IMR-90 (cell line): ENCODE measurements at regions not wholly inside any gene's neighbourhood (a gene's known extent, or its start where the extent isn't known, plus 50 kb on each side); places are given as distances from the start of the nearest gene placed in this dataset.

ENCODE experiments used
- ATAC-seq: fragments of 200-7000 bp; cut with Tn5 transposase; 2 replicates; pipeline ENCODE4 v1.9.1; 2020; ENCODE audit warnings: low read depth, mild to moderate bottlenecking, moderate library complexity
- BruUV-seq: library from RNA; stranded (reverse); fragments of 400-500 nt; replicated peaks from 2 replicates; lab custom pipeline; 2021; lab: Mats Ljungman, UMichigan
- CTCF ChIA-PET: fragments of 300-600 bp; formaldehyde crosslinking; extraction: SDS; loops from one replicate; lab custom pipeline; 2021; ENCODE audit warnings: antibody characterized with exemption; lab: Yijun Ruan, JAX
- POLR2A ChIA-PET: fragments of 300-600 bp; sonication (Branson Sonifier 250); formaldehyde crosslinking; loops from one replicate; lab custom pipeline; 2022; ENCODE audit warnings: antibody characterized with exemption; ENCODE audit not compliant: unreplicated experiment; lab: Charles Lee
- DNase-seq: peaks from one replicate; pipeline ENCODE4 v3.0.0; 2013
- H2AFZ ChIP-seq: replicated peaks from 2 replicates; pipeline ENCODE3; 2013; ENCODE audit warnings: low read length, mild to moderate bottlenecking; ENCODE audit not compliant: poor library complexity
- H2AK5ac ChIP-seq: 2 replicates; pipeline ENCODE4 v1.6.1; 2013; ENCODE audit warnings: low read depth, low read length, inconsistent platforms
- H2AK9ac ChIP-seq: replicated peaks from 2 replicates; pipeline ENCODE3; 2013; ENCODE audit warnings: mild to moderate bottlenecking, low read depth, low read length, moderate library complexity; ENCODE audit not compliant: poor library complexity
- H2BK120ac ChIP-seq: 2 replicates; pipeline ENCODE4 v1.6.1; 2013; ENCODE audit warnings: low read depth, low read length, inconsistent platforms
- H2BK15ac ChIP-seq: 3 replicates; pipeline ENCODE4 v1.6.1; 2013; ENCODE audit warnings: low read depth, low read length, inconsistent platforms
- H2BK20ac ChIP-seq: 2 replicates; pipeline ENCODE4 v1.6.1; 2013; ENCODE audit warnings: low read depth, mild to moderate bottlenecking, inconsistent platforms, low read length, moderate library complexity
- H2BK5ac ChIP-seq: 2 replicates; pipeline ENCODE4 v1.6.1; 2013; ENCODE audit warnings: mild to moderate bottlenecking, low read depth, low read length, inconsistent platforms; ENCODE audit not compliant: poor library complexity, severe bottlenecking
- H3K14ac ChIP-seq: replicated peaks from 2 replicates; pipeline ENCODE4 v1.6.1; 2013; ENCODE audit warnings: low read depth, low read length, inconsistent platforms
- H3K18ac ChIP-seq: 2 replicates; pipeline ENCODE4 v1.6.1; 2013; ENCODE audit warnings: low read depth, low read length, control low read depth
- H3K23ac ChIP-seq: 2 replicates; pipeline ENCODE4 v1.6.1; 2013; ENCODE audit warnings: low read depth, low read length, inconsistent platforms
- H3K27ac ChIP-seq: 2 replicates; pipeline ENCODE4 v1.5.1; 2013; ENCODE audit warnings: mild to moderate bottlenecking, control low read depth, low read length; ENCODE audit not compliant: insufficient read depth
- H3K27me3 ChIP-seq: 2 replicates; pipeline ENCODE4 v1.6.1; 2013; ENCODE audit warnings: low read length; ENCODE audit not compliant: control insufficient read depth, insufficient read depth
- H3K36me3 ChIP-seq: 2 replicates; pipeline ENCODE4 v1.6.1; 2013; ENCODE audit warnings: low read length, mixed read lengths; ENCODE audit not compliant: control insufficient read depth, insufficient read depth
- H3K4ac ChIP-seq: 2 replicates; pipeline ENCODE4 v1.6.1; 2013; ENCODE audit warnings: low read depth, low read length, inconsistent platforms
- H3K4me1 ChIP-seq: 2 replicates; pipeline ENCODE4 v1.6.1; 2013; ENCODE audit warnings: low read length, mixed read lengths; ENCODE audit not compliant: control insufficient read depth, insufficient read depth
- H3K4me2 ChIP-seq: 2 replicates; pipeline ENCODE4 v1.6.1; 2013; ENCODE audit warnings: low read depth, mild to moderate bottlenecking, control low read depth, low read length, moderate library complexity
- H3K4me3 ChIP-seq: 2 replicates; pipeline ENCODE4 v1.5.1; 2013; ENCODE audit warnings: low read depth, mild to moderate bottlenecking, control low read depth, low read length, moderate library complexity; ENCODE audit not compliant: insufficient read depth
- H3K56ac ChIP-seq: 2 replicates; pipeline ENCODE4 v1.6.1; 2013; ENCODE audit warnings: low read length, inconsistent platforms; ENCODE audit not compliant: insufficient read depth; ENCODE audit errors: extremely low read depth
- H3K79me1 ChIP-seq, 2 experiments: 2 replicates each; pipeline ENCODE4 v1.6.1; 2013; ENCODE audit warnings: low read length in 2 of 2, inconsistent platforms in 1 of 2, low read depth in 1 of 2
- H3K9ac ChIP-seq: 2 replicates; pipeline ENCODE4 v1.6.1; 2013; ENCODE audit warnings: low read depth, low read length, control low read depth
- H3K9me1 ChIP-seq: 2 replicates; pipeline ENCODE4 v1.6.1; 2013; ENCODE audit warnings: low read length, inconsistent platforms; ENCODE audit not compliant: insufficient read depth
- H3K9me3 ChIP-seq: 2 replicates; pipeline ENCODE4 v1.6.1; 2013; ENCODE audit warnings: low read length; ENCODE audit not compliant: control insufficient read depth, insufficient read depth
- H4K20me1 ChIP-seq: 2 replicates; pipeline ENCODE4 v1.6.1; 2013; ENCODE audit warnings: low read length, inconsistent platforms; ENCODE audit not compliant: insufficient read depth
- H4K5ac ChIP-seq: 2 replicates; pipeline ENCODE4 v1.6.1; 2013; ENCODE audit warnings: mild to moderate bottlenecking, low read depth, low read length, control low read depth
- H4K8ac ChIP-seq, 2 experiments: 2 replicates each; pipeline ENCODE4 v1.6.1; 2013; ENCODE audit warnings: low read depth in 2 of 2, low read length in 2 of 2, control low read depth in 1 of 2, inconsistent platforms in 1 of 2
- H4K91ac ChIP-seq: 2 replicates; pipeline ENCODE4 v1.6.1; 2013; ENCODE audit warnings: low read depth, low read length, inconsistent platforms; ENCODE audit not compliant: insufficient read depth
- BHLHE40 ChIP-seq: fragments of 150-350 bp; IDR thresholded peaks from 2 replicates; pipeline ENCODE4 v1.6.1; 2016; ENCODE audit warnings: mild to moderate bottlenecking, low read depth, low read length
- CEBPB ChIP-seq: IDR thresholded peaks from 2 replicates; pipeline ENCODE4 v1.6.1; 2012; ENCODE audit warnings: low read depth, low read length, improper control_type of control experiment
- CHD1 ChIP-seq: IDR thresholded peaks from 2 replicates; pipeline ENCODE4 v1.6.1; 2012; ENCODE audit warnings: low read depth, low read length, improper control_type of control experiment
- CTCF ChIP-seq: conservative IDR thresholded peaks from 2 replicates; pipeline ENCODE4 v1.5.1; 2012; ENCODE audit warnings: mild to moderate bottlenecking, low read depth, low read length, improper control_type of control experiment
- ELK1 ChIP-seq: fragments of 150-350 bp; IDR thresholded peaks from 2 replicates; pipeline ENCODE4 v1.6.1; 2016; ENCODE audit warnings: low read depth, mild to moderate bottlenecking, low read length, moderate library complexity, borderline replicate concordance
- FOS ChIP-seq: fragments of 150-350 bp; IDR thresholded peaks from 2 replicates; pipeline ENCODE4 v1.6.1; 2016; ENCODE audit warnings: low read depth, low read length
- MAFK ChIP-seq: IDR thresholded peaks from 2 replicates; pipeline ENCODE4 v1.6.1; 2012; ENCODE audit warnings: low read depth, low read length, improper control_type of control experiment
- MAZ ChIP-seq: IDR thresholded peaks from 2 replicates; pipeline ENCODE4 v1.6.1; 2012; ENCODE audit warnings: low read depth, mild to moderate bottlenecking, low read length, improper control_type of control experiment, moderate library complexity, borderline replicate concordance
- MXI1 ChIP-seq: IDR thresholded peaks from 2 replicates; pipeline ENCODE4 v1.6.1; 2012; ENCODE audit warnings: low read depth, mild to moderate bottlenecking, low read length, moderate library complexity, borderline replicate concordance
- NFE2L2 ChIP-seq: fragments of 150-350 bp; IDR thresholded peaks from 2 replicates; pipeline ENCODE4 v1.6.1; 2016; ENCODE audit warnings: low read depth, mild to moderate bottlenecking, low read length
- POLR2A ChIP-seq: IDR thresholded peaks from 2 replicates; pipeline ENCODE4 v1.6.1; 2012; ENCODE audit warnings: mild to moderate bottlenecking, low read depth, low read length
- RAD21 ChIP-seq: IDR thresholded peaks from 2 replicates; pipeline ENCODE4 v1.6.1; 2012; ENCODE audit warnings: low read length, improper control_type of control experiment
- RCOR1 ChIP-seq: IDR thresholded peaks from 2 replicates; pipeline ENCODE4 v1.6.1; 2012; ENCODE audit warnings: mild to moderate bottlenecking, low read length, improper control_type of control experiment; ENCODE audit not compliant: insufficient replicate concordance
- RFX5 ChIP-seq: IDR thresholded peaks from 2 replicates; pipeline ENCODE4 v1.8.0; 2012; ENCODE audit warnings: low read depth, mild to moderate bottlenecking, low read length, moderate library complexity
- SMC3 ChIP-seq: fragments of 150-350 bp; IDR thresholded peaks from 2 replicates; pipeline ENCODE4 v1.6.1; 2016; ENCODE audit warnings: low read depth, mild to moderate bottlenecking, antibody characterized with exemption, low read length, moderate library complexity
- WGBS, 2 experiments: methylation state at CpG; one replicate each; pipeline versions ENCODE4 v1.1.5 to v1.1.7; 2013; ENCODE audit warnings: missing lambda C conversion rate in 2 of 2; ENCODE audit not compliant: insufficient read length in 1 of 2; ENCODE audit errors: extremely low coverage in 2 of 2; 5-methylcytosine and 5-hydroxymethylcytosine counted together
- dilution Hi-C: fragments of 300-500 bp; cut with HindIII; formaldehyde crosslinking; loops from one replicate; pipeline ENCODE4 v1.14.3; 2018; ENCODE audit warnings: low sequenced_read_pairs; ENCODE audit not compliant: unreplicated experiment
- in situ Hi-C: fragments of 300-500 bp; cut with MboI; formaldehyde crosslinking; loops from 3 replicates; pipeline ENCODE4 v1.14.3; 2019; ENCODE audit warnings: low sequenced_read_pairs, inconsistent platforms, mixed read lengths
- intact Hi-C: fragments of 100-400 bp; cut with micrococcal nuclease; formaldehyde crosslinking; loops from 2 replicates; pipeline ENCODE4 v1.10.0; 2022
- TF ChIP-seq, protein P1 (sequence below): fragments of 150-350 bp; IDR thresholded peaks from 2 replicates; pipeline ENCODE4 v1.6.1; 2017; ENCODE audit warnings: mild to moderate bottlenecking, antibody characterized with exemption, low read length, low read depth

GRCh38 chr5:125710745-125711144 lies 712.5 kb upstream of the GRAMD2B start:
- no TSS peak for BruUV-seq
- in situ Hi-C loops: no loop called here
- no peaks in the 10 kb centered on the region for H3K36me3 ChIP-seq
- H2AK5ac ChIP-seq: no peak overlapping the region
- no peak overlapping the region for H2BK5ac ChIP-seq
- POLR2A ChIA-PET: no interaction called here
- H3K4me3 ChIP-seq: no peak overlapping the region
- H2AK9ac ChIP-seq: no peak overlapping the region
- H3K14ac ChIP-seq: no peak overlapping the region
- no peak overlapping the region for H3K9ac ChIP-seq
- no peaks in the 10 kb centered on the region for H4K20me1 ChIP-seq
- no peak overlapping the region for H4K8ac ChIP-seq
- no peak overlapping the region for H2BK120ac ChIP-seq
- TF ChIP-seq FOS (no peak), RFX5 (no peak), CTCF (no peak), MXI1 (no peak), RAD21 (no peak), POLR2A (no peak), SMC3 (no peak), NFE2L2 (no peak), BHLHE40 (no peak), MAFK (no peak), CHD1 (no peak), MAZ (no peak), RCOR1 (no peak), ELK1 (no peak), CEBPB (no peak)
- TF ChIP-seq, protein P1, sequence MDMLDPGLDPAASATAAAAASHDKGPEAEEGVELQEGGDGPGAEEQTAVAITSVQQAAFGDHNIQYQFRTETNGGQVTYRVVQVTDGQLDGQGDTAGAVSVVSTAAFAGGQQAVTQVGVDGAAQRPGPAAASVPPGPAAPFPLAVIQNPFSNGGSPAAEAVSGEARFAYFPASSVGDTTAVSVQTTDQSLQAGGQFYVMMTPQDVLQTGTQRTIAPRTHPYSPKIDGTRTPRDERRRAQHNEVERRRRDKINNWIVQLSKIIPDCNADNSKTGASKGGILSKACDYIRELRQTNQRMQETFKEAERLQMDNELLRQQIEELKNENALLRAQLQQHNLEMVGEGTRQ: no peak
- no peaks in the 10 kb centered on the region for H3K9me3 ChIP-seq
- H2BK15ac ChIP-seq: no peak overlapping the region
- no peak overlapping the region for H2BK20ac ChIP-seq
- no peaks in the 10 kb centered on the region for H3K27me3 ChIP-seq
- H4K91ac ChIP-seq: no peak overlapping the region
- DNase-seq: no peak
- no peak overlapping the region for H2AFZ ChIP-seq
- H3K4ac ChIP-seq: no peak overlapping the region
- no peak for ATAC-seq
- intact Hi-C loops: no loop called here
- no peak overlapping the region for H4K5ac ChIP-seq
- H3K18ac ChIP-seq: no peak overlapping the region
- H3K27ac ChIP-seq: no peak overlapping the region
- peaks cover 2% of the 10 kb centered on the region; the same call in 1 of the 2 replicates for H3K4me1 ChIP-seq
- dilution Hi-C loops: no loop called here
- CTCF ChIA-PET: no interaction called here
- no peak overlapping the region for H3K56ac ChIP-seq
- no peaks in the 10 kb centered on the region for H3K79me1 ChIP-seq
- H3K9me1 ChIP-seq: no peaks in the 10 kb centered on the region
- WGBS, 2 experiments: no CpG with 5 or more reads among the region's 2 CpGs
- H3K23ac ChIP-seq: no peak overlapping the region
- no peak overlapping the region for H3K4me2 ChIP-seq
